ENCODE measurements at regions not wholly inside any gene's neighbourhood (a gene's known extent, or its start where the extent isn't known, plus 50 kb on each side); places are given as distances from the start of the nearest gene placed in this dataset.

- POLR2A ChIA-PET, result no interaction called here
- DNase-seq (ENCODE audit: low read depth, low spot score), result no peak
- no peak for TF ChIP-seq CTCF (IDR thresholded peaks at IDR 0.05; ENCODE audit: insufficient read depth, low read length, missing control alignments)
- CTCF ChIA-PET, result interaction anchor here (0.5 to 2.3 kb wide), 5 partner anchors 19 to 1661 kb away, joined by 3 to 5 read pairs (median 4); no protein-coding TSS in a partner anchor
- H3K4me3 ChIP-seq (ENCODE audit: low read depth, low read length), result no peak overlapping the region
Measured at GRCh38 chr2:62430146-62430545, 75.8 kb downstream of the TMEM17 start.

GRCh38 chr2:62427146-62427545, 78.8 kb downstream of the TMEM17 start:
- TF ChIP-seq CTCF (IDR thresholded peaks at IDR 0.05; ENCODE audit: insufficient read depth, low read length, missing control alignments), result no peak
- CTCF ChIA-PET, result no interaction called here
- POLR2A ChIA-PET, result no interaction called here
- no peak for DNase-seq (ENCODE audit: low read depth, low spot score)
- no peak overlapping the region for H3K4me3 ChIP-seq (ENCODE audit: low read depth, low read length)

- DNase-seq (ENCODE audit: low read depth, low spot score), result no peak
- no peak for TF ChIP-seq CTCF (IDR thresholded peaks at IDR 0.05; ENCODE audit: insufficient read depth, low read length, missing control alignments)
- POLR2A ChIA-PET, result interaction anchor here (0.5 kb wide), 1 partner anchor 457 kb away, joined by 3 read pairs; no protein-coding TSS in a partner anchor
- CTCF ChIA-PET, result interaction anchor here (0.9 kb wide), 1 partner anchor 15 kb away, joined by 3 read pairs; no protein-coding TSS in a partner anchor
- H3K4me3 ChIP-seq (ENCODE audit: low read depth, low read length), result no peak overlapping the region
Measured at GRCh38 chr2:62426154-62426912, 79.7 kb downstream of the TMEM17 start.

GRCh38 chr2:62425684-62426083, 80.3 kb downstream of the TMEM17 start:
- POLR2A ChIA-PET, result no interaction called here

GRCh38 chr2:62424899-62425298, 81.1 kb downstream of the TMEM17 start:
- CTCF ChIA-PET, result interaction anchor here (1.2 to 1.7 kb wide), 3 partner anchors 12 to 362 kb away, joined by 3 to 7 read pairs (median 5); no protein-coding TSS in a partner anchor
- no peak for DNase-seq (ENCODE audit: low read depth, low spot score)
- no peak overlapping the region for H3K4me3 ChIP-seq (ENCODE audit: low read depth, low read length)
- POLR2A ChIA-PET, result no interaction called here
- no peak for TF ChIP-seq CTCF (IDR thresholded peaks at IDR 0.05; ENCODE audit: insufficient read depth, low read length, missing control alignments)

More at GRCh38 chr2:62425684-62426083, 80.3 kb downstream of the TMEM17 start:
- CTCF ChIA-PET, result interaction anchor here (0.9 kb wide), 1 partner anchor 14 kb away, joined by 3 read pairs; no protein-coding TSS in a partner anchor
- TF ChIP-seq CTCF (IDR thresholded peaks at IDR 0.05; ENCODE audit: insufficient read depth, low read length, missing control alignments), result no peak
- H3K4me3 ChIP-seq (ENCODE audit: low read depth, low read length), result no peak overlapping the region
- no peak for DNase-seq (ENCODE audit: low read depth, low spot score)

GRCh38 chr2:62423883-62424458, 82.0 kb downstream of the TMEM17 start:
- H3K4me3 ChIP-seq (ENCODE audit: low read depth, low read length), result no peak overlapping the region
- DNase-seq (ENCODE audit: low read depth, low spot score), result no peak
- TF ChIP-seq CTCF (IDR thresholded peaks at IDR 0.05; ENCODE audit: insufficient read depth, low read length, missing control alignments), result no peak
- ChIA-PET POLR2A (no interaction called here), CTCF (interaction anchor here (1.2 to 1.7 kb wide), 5 partner anchors 11 to 362 kb away, joined by 3 to 7 read pairs (median 4); no protein-coding TSS in a partner anchor)

All from AG04449 (cell line).